GM06990 (cell line): ENCODE measurements at regions not wholly inside any gene's neighbourhood (a gene's known extent, or its start where the extent isn't known, plus 50 kb on each side); places are given as distances from the start of the nearest gene placed in this dataset.

Experiments used
- DNase-seq: peaks from one replicate; pipeline ENCODE4 v3.0.0-alpha.2; 2011; ENCODE audit not compliant: insufficient read length; ENCODE audit errors: extremely low read depth
- H3K27me3 ChIP-seq: replicated peaks from 2 replicates; pipeline ENCODE4 v1.6.0; 2011; ENCODE audit warnings: low read length; ENCODE audit not compliant: control insufficient read depth, insufficient read depth
- H3K36me3 ChIP-seq: 2 replicates; pipeline ENCODE4 v1.5.1; 2011; ENCODE audit warnings: low read length; ENCODE audit not compliant: control insufficient read depth, insufficient read depth
- H3K4me3 ChIP-seq: replicated peaks from 2 replicates; pipeline ENCODE4 v1.5.1; 2011; ENCODE audit warnings: low read depth, mild to moderate bottlenecking, control low read depth, low read length
- TF ChIP-seq, protein P1 (sequence below): IDR thresholded peaks from 2 replicates; pipeline ENCODE4 v1.5.1; 2011; ENCODE audit warnings: low read length, control low read depth, mild to moderate bottlenecking, inconsistent platforms; ENCODE audit not compliant: insufficient read depth, poor library complexity, severe bottlenecking

DNA sequence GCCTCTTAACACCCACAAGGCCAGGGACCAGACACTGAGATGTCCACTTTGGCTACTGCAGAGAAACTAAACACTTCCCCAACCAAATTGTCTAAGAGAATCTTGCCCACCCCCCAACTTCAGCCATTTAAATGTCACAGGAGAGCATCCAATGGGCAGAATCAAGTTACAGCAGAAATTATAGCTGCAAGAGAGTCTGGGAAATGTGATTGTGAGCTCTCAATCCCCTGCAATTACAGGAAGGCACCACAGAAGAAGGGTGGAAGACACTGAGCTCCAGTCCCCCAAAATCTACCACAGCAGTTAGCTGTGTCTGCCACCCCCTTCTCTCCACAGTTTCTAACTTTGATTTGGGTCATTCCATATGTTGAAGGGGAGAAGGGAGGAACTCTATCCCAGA is 103.5 kb upstream of the ATL2 start:
- no peaks in the 10 kb centered on the region for H3K27me3 ChIP-seq
- TF ChIP-seq, protein P1, sequence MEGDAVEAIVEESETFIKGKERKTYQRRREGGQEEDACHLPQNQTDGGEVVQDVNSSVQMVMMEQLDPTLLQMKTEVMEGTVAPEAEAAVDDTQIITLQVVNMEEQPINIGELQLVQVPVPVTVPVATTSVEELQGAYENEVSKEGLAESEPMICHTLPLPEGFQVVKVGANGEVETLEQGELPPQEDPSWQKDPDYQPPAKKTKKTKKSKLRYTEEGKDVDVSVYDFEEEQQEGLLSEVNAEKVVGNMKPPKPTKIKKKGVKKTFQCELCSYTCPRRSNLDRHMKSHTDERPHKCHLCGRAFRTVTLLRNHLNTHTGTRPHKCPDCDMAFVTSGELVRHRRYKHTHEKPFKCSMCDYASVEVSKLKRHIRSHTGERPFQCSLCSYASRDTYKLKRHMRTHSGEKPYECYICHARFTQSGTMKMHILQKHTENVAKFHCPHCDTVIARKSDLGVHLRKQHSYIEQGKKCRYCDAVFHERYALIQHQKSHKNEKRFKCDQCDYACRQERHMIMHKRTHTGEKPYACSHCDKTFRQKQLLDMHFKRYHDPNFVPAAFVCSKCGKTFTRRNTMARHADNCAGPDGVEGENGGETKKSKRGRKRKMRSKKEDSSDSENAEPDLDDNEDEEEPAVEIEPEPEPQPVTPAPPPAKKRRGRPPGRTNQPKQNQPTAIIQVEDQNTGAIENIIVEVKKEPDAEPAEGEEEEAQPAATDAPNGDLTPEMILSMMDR = no peak
- H3K36me3 ChIP-seq = no peaks in the 10 kb centered on the region
- no peak overlapping the region for H3K4me3 ChIP-seq
- DNase-seq = no peak

DNA sequence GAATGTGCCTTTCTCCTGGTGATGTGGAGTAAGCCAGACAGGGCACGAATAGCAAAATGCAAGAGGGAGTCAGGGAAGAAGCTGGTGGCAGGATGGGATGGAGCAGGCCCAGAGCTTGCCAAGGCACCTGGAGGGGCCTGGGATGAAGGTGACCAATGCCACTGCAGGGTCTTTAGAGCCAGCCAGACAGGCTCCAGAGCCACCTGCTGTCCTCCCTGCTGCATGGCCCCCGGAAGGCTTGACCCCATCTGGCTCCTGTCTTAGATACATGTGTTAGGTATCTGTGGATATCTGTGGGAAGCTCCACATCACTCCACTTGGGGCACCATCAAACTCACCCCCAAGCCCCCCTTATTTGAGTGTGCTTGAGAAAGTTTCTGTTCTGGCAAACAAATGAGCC is 99.9 kb upstream of the ATL2 start:
- TF ChIP-seq, protein P1 = no peak
- Histone ChIP-seq H3K36me3 (no peaks in the 10 kb centered on the region), H3K27me3 (no peaks in the 10 kb centered on the region), H3K4me3 (no peak overlapping the region)
- DNase-seq = no peak

DNA sequence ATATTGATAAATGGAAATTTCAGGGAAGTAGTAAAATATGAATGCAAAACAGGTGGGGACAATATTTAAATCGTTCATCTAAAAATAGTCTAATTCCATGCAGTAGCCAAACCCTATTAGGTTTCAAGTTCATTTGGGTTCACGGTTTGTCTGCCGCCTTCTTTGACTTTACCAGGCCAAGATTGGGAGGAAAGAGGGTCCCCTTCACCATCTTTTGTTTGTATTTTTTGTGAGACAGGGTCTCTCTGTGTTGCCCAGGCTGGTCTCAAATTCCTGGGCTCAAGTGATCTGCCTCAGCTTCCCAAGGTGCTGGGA is 98.5 kb upstream of the ATL2 start:
- TF ChIP-seq, protein P1 = no peak
- H3K4me3 ChIP-seq = no peak overlapping the region
- no peaks in the 10 kb centered on the region for H3K36me3 ChIP-seq
- no peak for DNase-seq
- H3K27me3 ChIP-seq = no peaks in the 10 kb centered on the region

DNA sequence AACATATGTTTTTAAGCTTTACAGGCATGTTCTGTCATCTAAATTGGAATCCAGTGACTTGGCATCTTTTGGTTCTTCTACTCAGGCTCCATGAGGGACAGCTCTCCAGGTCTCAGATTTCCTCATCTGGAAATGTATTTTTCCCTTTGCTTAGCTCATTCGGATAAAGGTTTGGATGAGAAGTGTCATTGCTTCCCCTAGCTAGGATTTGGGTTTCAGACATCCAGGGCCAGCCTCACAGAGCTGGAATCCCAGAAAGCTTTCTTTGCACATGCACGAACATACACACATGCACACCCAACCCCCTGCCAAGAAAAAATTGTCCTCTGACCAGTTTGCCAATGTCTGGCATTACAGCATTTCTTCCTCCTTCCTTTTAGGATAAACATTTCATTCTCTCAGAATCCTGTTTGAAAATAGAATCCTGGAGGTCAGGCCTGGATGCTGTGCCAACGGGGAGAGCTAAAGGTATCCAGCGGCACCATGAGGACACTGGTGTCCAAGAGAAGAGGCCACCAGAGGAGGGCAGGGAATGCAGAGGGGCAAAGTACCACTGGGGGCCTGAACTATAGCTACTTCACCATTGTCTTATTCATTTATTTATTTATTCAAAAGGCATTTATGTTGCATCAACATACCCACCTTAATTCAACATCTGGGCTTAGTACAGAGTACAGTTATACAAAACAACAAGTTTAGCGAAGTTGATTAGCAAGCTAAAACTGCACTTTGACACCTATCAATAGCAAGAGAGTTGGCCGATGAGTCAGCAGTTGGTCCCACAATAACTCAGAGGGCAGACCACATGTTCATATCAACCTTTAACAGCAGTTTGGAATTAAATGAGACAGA is 97.9 kb upstream of the ATL2 start:
- no peak overlapping the region for H3K4me3 ChIP-seq
- DNase-seq = no peak
- no peaks in the 10 kb centered on the region for H3K36me3 ChIP-seq
- H3K27me3 ChIP-seq = no peaks in the 10 kb centered on the region
- TF ChIP-seq, protein P1 = no peak

DNA sequence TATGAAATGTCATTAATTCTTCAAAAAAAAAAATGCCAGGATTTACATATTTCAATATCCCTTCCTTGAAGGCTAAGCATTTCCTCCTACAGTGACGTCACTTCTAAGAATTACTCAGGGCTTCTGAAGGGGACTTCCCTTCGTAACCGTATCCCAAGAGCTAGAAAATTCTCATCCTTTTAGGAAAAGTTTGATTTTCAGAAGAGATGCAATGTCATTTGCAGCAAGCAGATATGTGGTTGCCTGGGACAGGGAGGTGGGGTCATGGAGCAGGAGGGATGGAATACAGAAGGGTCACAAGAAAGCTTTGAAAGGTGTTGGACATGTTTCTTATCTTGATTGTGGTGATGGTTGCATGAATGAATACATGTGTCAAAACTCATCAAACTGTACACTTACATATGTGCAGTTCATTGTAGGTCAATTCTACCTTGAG is 97.0 kb upstream of the ATL2 start:
- H3K36me3 ChIP-seq = no peaks in the 10 kb centered on the region
- no peak overlapping the region for H3K4me3 ChIP-seq
- TF ChIP-seq, protein P1 = no peak
- H3K27me3 ChIP-seq = no peaks in the 10 kb centered on the region
- peak; percentile 36 for DNase-seq

DNA sequence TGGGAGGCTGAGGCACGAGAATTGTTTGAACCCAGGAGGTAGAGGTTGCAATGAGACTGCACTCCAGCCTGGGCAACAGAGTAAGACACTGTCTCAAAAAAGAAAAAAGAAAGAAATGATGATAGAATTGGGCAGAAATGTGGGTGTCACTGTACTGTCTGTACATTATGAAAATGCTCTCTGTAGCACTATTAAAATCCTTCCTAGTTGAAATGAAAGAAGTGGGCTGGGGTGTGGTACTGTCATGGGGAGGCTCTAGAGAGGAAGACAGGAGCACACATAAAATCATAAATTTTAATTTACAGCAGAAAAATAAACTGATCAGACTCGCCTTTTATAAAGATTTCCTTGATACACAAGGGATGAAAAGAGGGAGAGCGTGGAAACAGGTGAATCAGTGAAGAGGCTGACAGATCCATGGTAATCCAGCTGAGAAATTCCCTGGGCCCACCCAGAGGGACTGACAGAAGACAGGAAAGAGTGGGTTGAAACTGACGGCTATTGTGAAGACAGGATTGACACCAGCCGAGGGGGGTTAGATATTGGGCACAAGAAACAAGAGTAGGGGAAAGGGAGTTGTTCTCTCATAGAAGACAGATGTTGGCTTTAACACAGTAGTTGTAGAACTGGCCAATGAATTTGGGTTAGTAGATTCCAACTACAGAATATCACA is 96.4 kb upstream of the ATL2 start:
- DNase-seq = no peak
- Histone ChIP-seq H3K27me3 (no peaks in the 10 kb centered on the region), H3K36me3 (no peaks in the 10 kb centered on the region), H3K4me3 (no peak overlapping the region)
- TF ChIP-seq, protein P1 = no peak
